ENCODE measurements at regions not wholly inside any gene's neighbourhood (a gene's known extent, or its start where the extent isn't known, plus 50 kb on each side); places are given as distances from the start of the nearest gene placed in this dataset.

DNA sequence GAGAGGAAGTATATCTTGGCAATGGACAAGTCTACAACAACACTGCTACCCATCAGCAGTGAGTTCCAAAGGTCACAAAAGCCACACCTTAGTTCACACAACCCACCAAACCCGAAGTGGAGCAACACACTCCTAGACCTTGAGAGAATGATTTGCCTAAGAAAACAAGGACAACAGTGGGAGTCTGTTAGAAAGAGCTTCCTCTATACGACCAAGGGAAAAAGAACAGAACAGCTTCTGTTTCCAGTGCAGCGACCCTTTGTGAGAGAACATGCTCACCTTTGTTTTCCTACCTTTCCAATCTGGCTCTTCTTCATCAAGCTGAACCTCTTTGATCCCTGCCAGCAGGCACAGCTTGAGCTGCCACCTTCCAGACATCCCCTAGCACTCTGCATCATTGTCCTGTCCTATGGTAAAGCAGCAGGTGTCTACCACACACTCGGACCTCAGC, 56.7 kb upstream of the PALMD start (continued):
- TF ChIP-seq, protein P1, sequence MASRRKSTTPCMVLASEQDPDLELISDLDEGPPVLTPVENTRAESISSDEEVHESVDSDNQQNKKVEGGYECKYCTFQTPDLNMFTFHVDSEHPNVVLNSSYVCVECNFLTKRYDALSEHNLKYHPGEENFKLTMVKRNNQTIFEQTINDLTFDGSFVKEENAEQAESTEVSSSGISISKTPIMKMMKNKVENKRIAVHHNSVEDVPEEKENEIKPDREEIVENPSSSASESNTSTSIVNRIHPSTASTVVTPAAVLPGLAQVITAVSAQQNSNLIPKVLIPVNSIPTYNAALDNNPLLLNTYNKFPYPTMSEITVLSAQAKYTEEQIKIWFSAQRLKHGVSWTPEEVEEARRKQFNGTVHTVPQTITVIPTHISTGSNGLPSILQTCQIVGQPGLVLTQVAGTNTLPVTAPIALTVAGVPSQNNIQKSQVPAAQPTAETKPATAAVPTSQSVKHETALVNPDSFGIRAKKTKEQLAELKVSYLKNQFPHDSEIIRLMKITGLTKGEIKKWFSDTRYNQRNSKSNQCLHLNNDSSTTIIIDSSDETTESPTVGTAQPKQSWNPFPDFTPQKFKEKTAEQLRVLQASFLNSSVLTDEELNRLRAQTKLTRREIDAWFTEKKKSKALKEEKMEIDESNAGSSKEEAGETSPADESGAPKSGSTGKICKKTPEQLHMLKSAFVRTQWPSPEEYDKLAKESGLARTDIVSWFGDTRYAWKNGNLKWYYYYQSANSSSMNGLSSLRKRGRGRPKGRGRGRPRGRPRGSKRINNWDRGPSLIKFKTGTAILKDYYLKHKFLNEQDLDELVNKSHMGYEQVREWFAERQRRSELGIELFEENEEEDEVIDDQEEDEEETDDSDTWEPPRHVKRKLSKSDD (CRISPR knock-in tag; IDR thresholded peaks at IDR 0.05; ENCODE audit: low read depth) = no peak
- no peak for TF ChIP-seq MEIS2 (CRISPR knock-in tag; IDR thresholded peaks at IDR 0.05)
- no peak for TF ChIP-seq ZNF883 (CRISPR knock-in tag; IDR thresholded peaks at IDR 0.05; ENCODE audit: not compliant biosample characterization)
- no peak for TF ChIP-seq ZNF407 (CRISPR knock-in tag; IDR thresholded peaks at IDR 0.05; ENCODE audit: not compliant biosample characterization)
- no peak for TF ChIP-seq ZNF816 (CRISPR knock-in tag; IDR thresholded peaks at IDR 0.05; ENCODE audit: borderline replicate concordance)
- no peak for TF ChIP-seq ZNF615 (CRISPR knock-in tag; IDR thresholded peaks at IDR 0.05; ENCODE audit: borderline replicate concordance)
- TF ChIP-seq, protein P2, sequence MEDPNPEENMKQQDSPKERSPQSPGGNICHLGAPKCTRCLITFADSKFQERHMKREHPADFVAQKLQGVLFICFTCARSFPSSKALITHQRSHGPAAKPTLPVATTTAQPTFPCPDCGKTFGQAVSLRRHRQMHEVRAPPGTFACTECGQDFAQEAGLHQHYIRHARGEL (CRISPR knock-in tag; IDR thresholded peaks at IDR 0.05) = no peak
- no peak for TF ChIP-seq PTBP1 (IDR thresholded peaks at IDR 0.05; ENCODE audit: low read depth, low read length, poor library complexity, severe bottlenecking)
- no peak for TF ChIP-seq ZNF256 (CRISPR knock-in tag; conservative IDR thresholded peaks at IDR 0.05)
- TF ChIP-seq HOMEZ (CRISPR knock-in tag; IDR thresholded peaks at IDR 0.05; ENCODE audit: low read depth) = peak; percentile 95
- TF ChIP-seq, protein P3, sequence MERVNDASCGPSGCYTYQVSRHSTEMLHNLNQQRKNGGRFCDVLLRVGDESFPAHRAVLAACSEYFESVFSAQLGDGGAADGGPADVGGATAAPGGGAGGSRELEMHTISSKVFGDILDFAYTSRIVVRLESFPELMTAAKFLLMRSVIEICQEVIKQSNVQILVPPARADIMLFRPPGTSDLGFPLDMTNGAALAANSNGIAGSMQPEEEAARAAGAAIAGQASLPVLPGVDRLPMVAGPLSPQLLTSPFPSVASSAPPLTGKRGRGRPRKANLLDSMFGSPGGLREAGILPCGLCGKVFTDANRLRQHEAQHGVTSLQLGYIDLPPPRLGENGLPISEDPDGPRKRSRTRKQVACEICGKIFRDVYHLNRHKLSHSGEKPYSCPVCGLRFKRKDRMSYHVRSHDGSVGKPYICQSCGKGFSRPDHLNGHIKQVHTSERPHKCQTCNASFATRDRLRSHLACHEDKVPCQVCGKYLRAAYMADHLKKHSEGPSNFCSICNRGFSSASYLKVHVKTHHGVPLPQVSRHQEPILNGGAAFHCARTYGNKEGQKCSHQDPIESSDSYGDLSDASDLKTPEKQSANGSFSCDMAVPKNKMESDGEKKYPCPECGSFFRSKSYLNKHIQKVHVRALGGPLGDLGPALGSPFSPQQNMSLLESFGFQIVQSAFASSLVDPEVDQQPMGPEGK (CRISPR knock-in tag; IDR thresholded peaks at IDR 0.05) = 0 out of 2 replicates have a peak, but pooled peaks have one; percentile 26
- no peak for TF ChIP-seq RFXANK (CRISPR knock-in tag; IDR thresholded peaks at IDR 0.05)
- no peak for TF ChIP-seq SNAI1 (CRISPR knock-in tag; IDR thresholded peaks at IDR 0.05; ENCODE audit: borderline replicate concordance)
